ENCODE measurements at regions not wholly inside any gene's neighbourhood (a gene's known extent, or its start where the extent isn't known, plus 50 kb on each side); places are given as distances from the start of the nearest gene placed in this dataset.

- Histone ChIP-seq H3K4me2 (ENCODE audit: low read depth, low read length) (no peak overlapping the region), H3K79me2 (ENCODE audit: insufficient read depth, low read length) (no peaks in the 10 kb centered on the region), H3K4me3 (replicated peaks in 1 of 3; ENCODE audit: insufficient read depth in 1 of 3, low read depth in 2 of 3, low read length in 3 of 3) (no peak overlapping the region), H2AFZ (ENCODE audit: low read length) (no peak overlapping the region), H4K20me1 (ENCODE audit: insufficient read depth, low read length) (no peaks in the 10 kb centered on the region), H3K27ac (ENCODE audit: extremely low read length, insufficient read depth, low read length) (no peak overlapping the region), H3K9ac (ENCODE audit: insufficient read depth, low read depth, low read length) (no peak overlapping the region), H3K36me3 (replicated peaks in 1 of 2; ENCODE audit: control insufficient read depth in 1 of 2, insufficient read depth in 2 of 2, low read length in 2 of 2) (no peaks in the 10 kb centered on the region), H3K4me1 (ENCODE audit: insufficient read depth, low read length) (peaks cover 7% of the 10 kb centered on the region; the same call in 1 of the 2 replicates), H3K27me3 (ENCODE audit: control insufficient read depth in 1 of 2, insufficient read depth in 2 of 2, low read length in 2 of 2) (no peaks in the 10 kb centered on the region), H3K9me3 (ENCODE audit: low read length) (no peaks in the 10 kb centered on the region)
- in situ Hi-C loops (cut with HindIII; ENCODE audit: extremely low pct_ligation_motif_present, low pct_unique_long_range_greater_than_20kb), result no loop called here
- POLR2A ChIA-PET, result interaction anchor here (1.5 kb wide), 1 partner anchor 23 kb away, joined by 4 read pairs; no protein-coding TSS in a partner anchor
- FAIRE-seq, result no peak
- BruUV-seq (replicated peaks), result no TSS peak
- intact Hi-C loops (cut with micrococcal nuclease; ENCODE audit: unreplicated experiment), result no loop called here
- 8% methylated on average over 1 of the region's 1 CpG for WGBS (ENCODE audit: low lambda C conversion rate)
- TF ChIP-seq ZNF598 (CRISPR knock-in tag; IDR thresholded peaks at IDR 0.05; ENCODE audit: borderline replicate concordance) (no peak), ZNF891 (CRISPR knock-in tag; IDR thresholded peaks at IDR 0.05) (no peak), NFRKB (IDR thresholded peaks at IDR 0.05) (no peak), HES4 (CRISPR knock-in tag; IDR thresholded peaks at IDR 0.05; ENCODE audit: borderline replicate concordance) (no peak), POLR2AphosphoS5 (IDR thresholded peaks at IDR 0.05; ENCODE audit: low read depth, low read length) (no peak), MNT (IDR thresholded peaks at IDR 0.05) (no peak), RARA (CRISPR knock-in tag; IDR thresholded peaks at IDR 0.05) (no peak), ATRX (CRISPR knock-in tag; IDR thresholded peaks at IDR 0.05; ENCODE audit: borderline replicate concordance) (no peak), TEAD2 (CRISPR knock-in tag; IDR thresholded peaks at IDR 0.05) (no peak), ZBTB4 (CRISPR knock-in tag; IDR thresholded peaks at IDR 0.05; ENCODE audit: borderline replicate concordance) (no peak)
- CTCF ChIA-PET (ENCODE audit: low intra/inter-chr PET ratio, low total read pairs), result no interaction called here
- no peak for ATAC-seq
- peak; percentile 29 for DNase-seq (ENCODE audit: low spot score)
Observed at GRCh38 chr9:115966660-115967059, 186.9 kb upstream of the PAPPA start.
